WTC11 (cell line): ENCODE measurements at regions not wholly inside any gene's neighbourhood (a gene's known extent, or its start where the extent isn't known, plus 50 kb on each side); places are given as distances from the start of the nearest gene placed in this dataset.

Experiments
- ATAC-seq: fragments of 200-7000 bp; cut with Tn5 transposase; 2 replicates; pipeline ENCODE4 v1.10.0; 2021; ENCODE audit warnings: mild to moderate bottlenecking, moderate library complexity
- CTCF ChIA-PET: fragments of 300-600 bp; sonication (Branson Sonifier 250); formaldehyde crosslinking; loops from one replicate; lab custom pipeline; 2021; ENCODE audit warnings: antibody characterized with exemption; lab: Charles Lee
- POLR2A ChIA-PET: fragments of 350-600 bp; sonication (Branson Sonifier 250); formaldehyde crosslinking; loops from one replicate; lab custom pipeline; 2021; ENCODE audit warnings: antibody characterized with exemption; lab: Charles Lee
- DNase-seq: peaks from one replicate; pipeline ENCODE4 v3.0.0; 2021; ENCODE audit warnings: low spot score
- H3K27ac Mint-ChIP-seq: 2 replicates; pipeline ENCODE4 v1.8.0; 2021; ENCODE audit warnings: mixed read lengths
- H3K27me3 Mint-ChIP-seq: 2 replicates; pipeline ENCODE4 v1.8.0; 2021; ENCODE audit warnings: low read depth, mild to moderate bottlenecking, moderate library complexity, mixed read lengths
- H3K36me3 Mint-ChIP-seq: 2 replicates; pipeline ENCODE4 v1.8.0; 2021; ENCODE audit warnings: mixed read lengths
- H3K4me1 Mint-ChIP-seq: 2 replicates; pipeline ENCODE4 v1.8.0; 2022; ENCODE audit warnings: mixed read lengths
- H3K4me3 Mint-ChIP-seq: 2 replicates; pipeline ENCODE4 v1.8.0; 2021; ENCODE audit warnings: mild to moderate bottlenecking, moderate library complexity, mixed read lengths
- H3K9me3 Mint-ChIP-seq: 2 replicates; pipeline ENCODE4 v1.8.0; 2021; ENCODE audit warnings: mixed read lengths
- ATF1 ChIP-seq: sonication (generic); formaldehyde crosslinking; IDR thresholded peaks from 2 replicates; pipeline ENCODE4 v1.8.1; 2023; ENCODE audit warnings: mild to moderate bottlenecking, moderate library complexity, missing genetic modification reagents
- GABPB1 ChIP-seq: sonication (generic); formaldehyde crosslinking; IDR thresholded peaks from 2 replicates; pipeline ENCODE4 v1.8.1; 2023; ENCODE audit warnings: mild to moderate bottlenecking, missing genetic modification reagents
- GRHL2 ChIP-seq: fragments of 250-450 bp; sonication (Bioruptor Pico); IDR thresholded peaks from 2 replicates; pipeline ENCODE4 v1.8.0; 2022; ENCODE audit warnings: mild to moderate bottlenecking, moderate library complexity; ENCODE audit not compliant: insufficient replicate concordance, severe bottlenecking
- NFATC4 ChIP-seq: fragments of 250-450 bp; sonication (Bioruptor Pico); IDR thresholded peaks from 2 replicates; pipeline ENCODE4 v1.9.0; 2021; ENCODE audit warnings: mild to moderate bottlenecking
- SMAD4 ChIP-seq: sonication (generic); formaldehyde crosslinking; IDR thresholded peaks from 2 replicates; pipeline ENCODE4 v1.8.0; 2022; ENCODE audit warnings: mild to moderate bottlenecking, missing genetic modification reagents
- ZNF219 ChIP-seq: sonication (generic); formaldehyde crosslinking; IDR thresholded peaks from 2 replicates; pipeline ENCODE4 v1.8.0; 2023; ENCODE audit warnings: missing genetic modification reagents, mild to moderate bottlenecking, borderline replicate concordance
- ZNF317 ChIP-seq: sonication (generic); formaldehyde crosslinking; IDR thresholded peaks from 2 replicates; pipeline ENCODE4 v1.8.1; 2023; ENCODE audit warnings: low read depth, mild to moderate bottlenecking, moderate library complexity, missing genetic modification reagents, borderline replicate concordance
- ZNF671 ChIP-seq: fragments of 250-450 bp; sonication (Bioruptor Pico); IDR thresholded peaks from 2 replicates; pipeline ENCODE4 v1.8.0; 2021; ENCODE audit warnings: mild to moderate bottlenecking
- TF ChIP-seq, protein P1 (sequence below): sonication (generic); formaldehyde crosslinking; IDR thresholded peaks from 2 replicates; pipeline ENCODE4 v1.8.1; 2023; ENCODE audit warnings: mild to moderate bottlenecking, missing genetic modification reagents
- TF ChIP-seq, protein P2 (sequence below): sonication (generic); formaldehyde crosslinking; IDR thresholded peaks from 2 replicates; pipeline ENCODE4 v1.8.1; 2023; ENCODE audit warnings: mild to moderate bottlenecking, missing genetic modification reagents, borderline replicate concordance
- TF ChIP-seq, protein P3 (sequence below): fragments of 250-450 bp; sonication (Bioruptor Pico); IDR thresholded peaks from 2 replicates; pipeline ENCODE4 v1.8.0; 2021; ENCODE audit warnings: mild to moderate bottlenecking
- TF ChIP-seq, protein P4 (sequence below): sonication (generic); formaldehyde crosslinking; IDR thresholded peaks from 2 replicates; pipeline ENCODE4 v1.8.1; 2023; ENCODE audit warnings: mild to moderate bottlenecking, moderate library complexity, missing genetic modification reagents
- TF ChIP-seq, protein P5 (sequence below): fragments of 250-450 bp; sonication (Bioruptor Pico); IDR thresholded peaks from 2 replicates; pipeline ENCODE4 v1.9.0; 2021; ENCODE audit warnings: mild to moderate bottlenecking

DNA sequence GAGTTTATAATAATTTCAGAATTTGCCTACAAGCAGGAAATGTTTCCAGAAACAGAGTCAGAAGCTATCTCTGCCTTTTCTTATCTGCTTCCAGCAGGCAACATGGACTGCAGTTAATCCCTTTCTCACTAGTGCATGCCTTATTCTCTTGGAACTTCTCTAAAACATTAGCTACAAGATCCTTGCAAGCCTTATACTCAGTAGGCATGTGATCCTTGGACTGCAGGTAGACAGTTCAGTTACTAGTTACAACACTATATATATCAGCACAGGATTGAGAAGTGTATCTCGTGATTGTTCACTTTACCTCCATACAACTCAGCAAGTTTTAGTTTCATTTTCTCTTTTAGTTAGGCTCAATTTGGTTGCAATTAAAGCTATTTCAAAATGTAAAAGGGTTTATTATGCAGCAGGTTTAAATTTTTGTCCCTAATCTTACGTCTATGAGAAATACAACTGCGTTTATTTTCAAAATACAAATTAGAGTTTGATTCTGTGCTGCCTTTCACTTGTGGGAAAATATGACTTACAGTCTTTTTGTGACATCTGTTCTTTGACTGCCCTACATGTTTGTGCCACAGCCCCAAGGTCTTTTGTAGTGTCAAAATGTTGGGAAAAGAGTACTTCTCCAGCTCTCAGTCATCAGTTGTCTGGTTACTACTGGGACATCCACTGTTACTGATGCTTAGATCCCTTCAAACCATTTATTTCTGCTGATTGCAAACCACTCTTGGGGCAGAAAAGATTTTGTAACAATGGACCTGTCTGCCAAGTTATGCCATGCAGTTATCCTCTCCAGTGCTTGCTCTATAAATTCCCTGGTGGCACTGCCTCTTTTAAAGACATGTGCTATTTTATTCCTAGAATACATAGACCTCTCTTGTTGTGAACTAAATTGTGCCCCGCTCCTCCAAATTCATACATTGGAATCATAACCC, 709.0 kb upstream of the FOXG1 start:
- Mint-ChIP-seq H3K36me3 (no peaks in the 10 kb centered on the region), H3K9me3 (no peaks in the 10 kb centered on the region), H3K27me3 (no peaks in the 10 kb centered on the region), H3K4me1 (peaks cover 10% of the 10 kb centered on the region), H3K4me3 (no peak overlapping the region), H3K27ac (no peak overlapping the region)
- DNase-seq: no peak
- CTCF ChIA-PET: no interaction called here
- POLR2A ChIA-PET: no interaction called here
- no peak for ATAC-seq
- no peak for TF ChIP-seq ZNF671 (CRISPR knock-in tag)
- TF ChIP-seq, protein P1, sequence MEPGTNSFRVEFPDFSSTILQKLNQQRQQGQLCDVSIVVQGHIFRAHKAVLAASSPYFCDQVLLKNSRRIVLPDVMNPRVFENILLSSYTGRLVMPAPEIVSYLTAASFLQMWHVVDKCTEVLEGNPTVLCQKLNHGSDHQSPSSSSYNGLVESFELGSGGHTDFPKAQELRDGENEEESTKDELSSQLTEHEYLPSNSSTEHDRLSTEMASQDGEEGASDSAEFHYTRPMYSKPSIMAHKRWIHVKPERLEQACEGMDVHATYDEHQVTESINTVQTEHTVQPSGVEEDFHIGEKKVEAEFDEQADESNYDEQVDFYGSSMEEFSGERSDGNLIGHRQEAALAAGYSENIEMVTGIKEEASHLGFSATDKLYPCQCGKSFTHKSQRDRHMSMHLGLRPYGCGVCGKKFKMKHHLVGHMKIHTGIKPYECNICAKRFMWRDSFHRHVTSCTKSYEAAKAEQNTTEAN (CRISPR knock-in tag): no peak
- TF ChIP-seq, protein P2, sequence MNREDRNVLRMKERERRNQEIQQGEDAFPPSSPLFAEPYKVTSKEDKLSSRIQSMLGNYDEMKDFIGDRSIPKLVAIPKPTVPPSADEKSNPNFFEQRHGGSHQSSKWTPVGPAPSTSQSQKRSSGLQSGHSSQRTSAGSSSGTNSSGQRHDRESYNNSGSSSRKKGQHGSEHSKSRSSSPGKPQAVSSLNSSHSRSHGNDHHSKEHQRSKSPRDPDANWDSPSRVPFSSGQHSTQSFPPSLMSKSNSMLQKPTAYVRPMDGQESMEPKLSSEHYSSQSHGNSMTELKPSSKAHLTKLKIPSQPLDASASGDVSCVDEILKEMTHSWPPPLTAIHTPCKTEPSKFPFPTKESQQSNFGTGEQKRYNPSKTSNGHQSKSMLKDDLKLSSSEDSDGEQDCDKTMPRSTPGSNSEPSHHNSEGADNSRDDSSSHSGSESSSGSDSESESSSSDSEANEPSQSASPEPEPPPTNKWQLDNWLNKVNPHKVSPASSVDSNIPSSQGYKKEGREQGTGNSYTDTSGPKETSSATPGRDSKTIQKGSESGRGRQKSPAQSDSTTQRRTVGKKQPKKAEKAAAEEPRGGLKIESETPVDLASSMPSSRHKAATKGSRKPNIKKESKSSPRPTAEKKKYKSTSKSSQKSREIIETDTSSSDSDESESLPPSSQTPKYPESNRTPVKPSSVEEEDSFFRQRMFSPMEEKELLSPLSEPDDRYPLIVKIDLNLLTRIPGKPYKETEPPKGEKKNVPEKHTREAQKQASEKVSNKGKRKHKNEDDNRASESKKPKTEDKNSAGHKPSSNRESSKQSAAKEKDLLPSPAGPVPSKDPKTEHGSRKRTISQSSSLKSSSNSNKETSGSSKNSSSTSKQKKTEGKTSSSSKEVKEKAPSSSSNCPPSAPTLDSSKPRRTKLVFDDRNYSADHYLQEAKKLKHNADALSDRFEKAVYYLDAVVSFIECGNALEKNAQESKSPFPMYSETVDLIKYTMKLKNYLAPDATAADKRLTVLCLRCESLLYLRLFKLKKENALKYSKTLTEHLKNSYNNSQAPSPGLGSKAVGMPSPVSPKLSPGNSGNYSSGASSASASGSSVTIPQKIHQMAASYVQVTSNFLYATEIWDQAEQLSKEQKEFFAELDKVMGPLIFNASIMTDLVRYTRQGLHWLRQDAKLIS (CRISPR knock-in tag): no peak

DNA sequence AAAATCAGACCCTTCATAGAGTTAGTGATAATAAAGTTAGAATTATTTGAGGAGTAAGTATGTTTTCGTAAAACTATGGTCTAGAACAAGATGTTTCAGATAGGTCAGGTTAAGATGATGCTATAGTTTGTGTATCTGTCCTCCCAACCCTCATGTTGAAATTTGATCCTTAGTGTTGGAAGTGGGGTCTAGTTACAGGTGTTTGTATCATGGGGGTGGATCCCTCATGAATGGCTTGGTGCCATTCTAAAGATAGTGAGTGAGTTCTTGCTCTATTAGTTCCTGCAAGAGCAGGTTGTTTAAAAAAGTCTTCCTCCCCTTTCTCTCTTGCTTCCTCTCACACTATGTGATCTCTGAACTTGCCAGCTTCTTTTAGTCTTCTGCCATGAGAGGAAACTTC, 707.3 kb upstream of the FOXG1 start:
- H3K36me3 Mint-ChIP-seq: no peaks in the 10 kb centered on the region
- no peak overlapping the region for H3K27ac Mint-ChIP-seq
- DNase-seq: no peak
- POLR2A ChIA-PET: no interaction called here
- H3K9me3 Mint-ChIP-seq: no peaks in the 10 kb centered on the region
- H3K4me1 Mint-ChIP-seq: peaks cover 10% of the 10 kb centered on the region
- TF ChIP-seq, protein P3, sequence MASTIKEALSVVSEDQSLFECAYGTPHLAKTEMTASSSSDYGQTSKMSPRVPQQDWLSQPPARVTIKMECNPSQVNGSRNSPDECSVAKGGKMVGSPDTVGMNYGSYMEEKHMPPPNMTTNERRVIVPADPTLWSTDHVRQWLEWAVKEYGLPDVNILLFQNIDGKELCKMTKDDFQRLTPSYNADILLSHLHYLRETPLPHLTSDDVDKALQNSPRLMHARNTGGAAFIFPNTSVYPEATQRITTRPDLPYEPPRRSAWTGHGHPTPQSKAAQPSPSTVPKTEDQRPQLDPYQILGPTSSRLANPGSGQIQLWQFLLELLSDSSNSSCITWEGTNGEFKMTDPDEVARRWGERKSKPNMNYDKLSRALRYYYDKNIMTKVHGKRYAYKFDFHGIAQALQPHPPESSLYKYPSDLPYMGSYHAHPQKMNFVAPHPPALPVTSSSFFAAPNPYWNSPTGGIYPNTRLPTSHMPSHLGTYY (CRISPR knock-in tag): no peak
- TF ChIP-seq ATF1 (CRISPR knock-in tag) (no peak), ZNF219 (CRISPR knock-in tag) (no peak), NFATC4 (CRISPR knock-in tag) (no peak), SMAD4 (CRISPR knock-in tag) (no peak)
- TF ChIP-seq, protein P4, sequence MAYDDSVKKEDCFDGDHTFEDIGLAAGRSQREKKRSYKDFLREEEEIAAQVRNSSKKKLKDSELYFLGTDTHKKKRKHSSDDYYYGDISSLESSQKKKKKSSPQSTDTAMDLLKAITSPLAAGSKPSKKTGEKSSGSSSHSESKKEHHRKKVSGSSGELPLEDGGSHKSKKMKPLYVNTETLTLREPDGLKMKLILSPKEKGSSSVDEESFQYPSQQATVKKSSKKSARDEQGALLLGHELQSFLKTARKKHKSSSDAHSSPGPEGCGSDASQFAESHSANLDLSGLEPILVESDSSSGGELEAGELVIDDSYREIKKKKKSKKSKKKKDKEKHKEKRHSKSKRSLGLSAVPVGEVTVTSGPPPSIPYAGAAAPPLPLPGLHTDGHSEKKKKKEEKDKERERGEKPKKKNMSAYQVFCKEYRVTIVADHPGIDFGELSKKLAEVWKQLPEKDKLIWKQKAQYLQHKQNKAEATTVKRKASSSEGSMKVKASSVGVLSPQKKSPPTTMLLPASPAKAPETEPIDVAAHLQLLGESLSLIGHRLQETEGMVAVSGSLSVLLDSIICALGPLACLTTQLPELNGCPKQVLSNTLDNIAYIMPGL (CRISPR knock-in tag): no peak
- TF ChIP-seq, protein P5, sequence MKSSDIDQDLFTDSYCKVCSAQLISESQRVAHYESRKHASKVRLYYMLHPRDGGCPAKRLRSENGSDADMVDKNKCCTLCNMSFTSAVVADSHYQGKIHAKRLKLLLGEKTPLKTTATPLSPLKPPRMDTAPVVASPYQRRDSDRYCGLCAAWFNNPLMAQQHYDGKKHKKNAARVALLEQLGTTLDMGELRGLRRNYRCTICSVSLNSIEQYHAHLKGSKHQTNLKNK (CRISPR knock-in tag): no peak
- TF ChIP-seq, all 79 proteins: peak for 0
- ATAC-seq: peak; percentile 61
- CTCF ChIA-PET: no interaction called here
- no peaks in the 10 kb centered on the region for H3K27me3 Mint-ChIP-seq
- H3K4me3 Mint-ChIP-seq: no peak overlapping the region

DNA sequence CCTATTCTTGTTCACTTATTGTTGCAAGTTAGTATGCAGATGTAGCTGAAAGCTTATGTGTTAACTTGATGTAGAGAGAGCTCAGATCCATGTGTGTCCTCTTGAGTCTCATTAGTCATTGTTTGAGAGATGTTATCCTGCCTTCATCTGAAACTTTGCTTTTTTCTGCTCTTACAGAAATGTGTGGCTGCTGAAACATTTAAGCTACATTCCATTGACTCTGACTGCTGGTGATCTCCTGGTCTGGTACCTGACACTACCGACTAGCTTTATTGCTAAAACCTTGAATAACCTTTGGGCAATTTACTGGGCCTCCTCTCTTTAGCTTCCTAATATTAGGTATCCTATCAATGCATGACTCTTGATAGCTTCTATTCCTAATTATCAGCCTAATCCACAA, 705.6 kb upstream of the FOXG1 start:
- peaks cover 10% of the 10 kb centered on the region for H3K4me1 Mint-ChIP-seq
- ChIA-PET POLR2A (no interaction called here), CTCF (no interaction called here)
- TF ChIP-seq ZNF317 (CRISPR knock-in tag): no peak
- TF ChIP-seq GABPB1 (CRISPR knock-in tag): no peak
- TF ChIP-seq GRHL2 (CRISPR knock-in tag): no peak
- no peak overlapping the region for H3K27ac Mint-ChIP-seq
- no peak for DNase-seq
- no peaks in the 10 kb centered on the region for H3K27me3 Mint-ChIP-seq
- no peak for ATAC-seq
- no peak overlapping the region for H3K4me3 Mint-ChIP-seq
- H3K36me3 Mint-ChIP-seq: no peaks in the 10 kb centered on the region
- no peaks in the 10 kb centered on the region for H3K9me3 Mint-ChIP-seq
